Stimulated activated naive CD8-positive, alpha-beta T cell treated with anti-CD3 and anti-CD28 coated beads, Interleukin-15, amount 100 ng/mL, for 72 hours (primary cell): ENCODE measurements at regions not wholly inside any gene's neighbourhood (a gene's known extent, or its start where the extent isn't known, plus 50 kb on each side); places are given as distances from the start of the nearest gene placed in this dataset.

Experiments
- ATAC-seq: fragments of 150-1000 bp; cut with Tn5 transposase; 2 replicates; pipeline ENCODE4 v1.10.0; 2021; ENCODE audit warnings: mild to moderate bottlenecking, moderate library complexity
- DNase-seq, 2 donors: peaks; one replicate each; pipeline ENCODE4 v3.0.0; 2021 to 2022
- H3K27ac Mint-ChIP-seq, 2 donors: one replicate each; pipeline ENCODE4 v1.8.0; 2022; ENCODE audit warnings: mild to moderate bottlenecking in 2 of 2, mixed read lengths in 2 of 2, moderate library complexity in 2 of 2
- H3K27me3 Mint-ChIP-seq: one replicate; pipeline ENCODE4 v1.8.0; 2022; ENCODE audit warnings: mixed read lengths
- H3K4me1 Mint-ChIP-seq: one replicate; pipeline ENCODE4 v1.8.0; 2022; ENCODE audit warnings: mild to moderate bottlenecking, mixed read lengths
- H3K4me3 Mint-ChIP-seq, 2 donors: one replicate each; pipeline ENCODE4 v1.8.0; 2022; ENCODE audit warnings: mild to moderate bottlenecking in 2 of 2, mixed read lengths in 2 of 2, moderate library complexity in 1 of 2
- H3K9me3 Mint-ChIP-seq, 2 donors: one replicate each; pipeline ENCODE4 v1.8.0; 2022; ENCODE audit warnings: mixed read lengths in 2 of 2

GRCh38 chr4:176469546-176469945, 149.8 kb downstream of the SPCS3 start:
- H3K27ac Mint-ChIP-seq = no peak overlapping the region
- ATAC-seq = no peak
- H3K27me3 Mint-ChIP-seq = no peaks in the 10 kb centered on the region
- DNase-seq = no peak
- H3K9me3 Mint-ChIP-seq = peaks cover 7 to 11% of the 10 kb centered on the region in 2 donors
- H3K4me1 Mint-ChIP-seq = no peaks in the 10 kb centered on the region
- H3K4me3 Mint-ChIP-seq = no peak overlapping the region

- Mint-ChIP-seq H3K4me1 (no peaks in the 10 kb centered on the region), H3K27ac (no peak overlapping the region), H3K4me3 (no peak overlapping the region), H3K9me3 (peaks cover 5 to 6% of the 10 kb centered on the region in 2 donors), H3K27me3 (no peaks in the 10 kb centered on the region)
- ATAC-seq (no peak), DNase-seq (no peak)
These were observed 150.9 kb downstream of the SPCS3 start for GRCh38 chr4:176470671-176471070.

- H3K27ac Mint-ChIP-seq = no peak overlapping the region
- DNase-seq (no peak), ATAC-seq (no peak)
- H3K9me3 Mint-ChIP-seq = peaks cover 5 to 12% of the 10 kb centered on the region in 2 donors
- H3K27me3 Mint-ChIP-seq = no peaks in the 10 kb centered on the region
- H3K4me3 Mint-ChIP-seq = no peak overlapping the region
- H3K4me1 Mint-ChIP-seq = no peaks in the 10 kb centered on the region
These were observed 155.3 kb downstream of the SPCS3 start for GRCh38 chr4:176475067-176475466.

GRCh38 chr4:176478076-176478475, 158.3 kb downstream of the SPCS3 start:
- peaks cover 8 to 12% of the 10 kb centered on the region in 2 donors for H3K9me3 Mint-ChIP-seq
- DNase-seq (no peak), ATAC-seq (no peak)
- no peak overlapping the region for H3K4me3 Mint-ChIP-seq
- no peak overlapping the region for H3K27ac Mint-ChIP-seq
- no peaks in the 10 kb centered on the region for H3K4me1 Mint-ChIP-seq
- H3K27me3 Mint-ChIP-seq = no peaks in the 10 kb centered on the region

GRCh38 chr4:176479767-176480166, 160.0 kb downstream of the SPCS3 start:
- no peaks in the 10 kb centered on the region for H3K27me3 Mint-ChIP-seq
- peaks cover 4 to 12% of the 10 kb centered on the region in 2 donors for H3K9me3 Mint-ChIP-seq
- no peak for DNase-seq
- H3K4me3 Mint-ChIP-seq = no peak overlapping the region
- H3K27ac Mint-ChIP-seq = no peak overlapping the region
- ATAC-seq = peak; percentile 33
- no peaks in the 10 kb centered on the region for H3K4me1 Mint-ChIP-seq

GRCh38 chr4:176482972-176483371, 163.2 kb downstream of the SPCS3 start:
- ATAC-seq = no peak
- Mint-ChIP-seq H3K27me3 (no peaks in the 10 kb centered on the region), H3K4me1 (no peaks in the 10 kb centered on the region), H3K9me3 (peaks cover 0 to 4% of the 10 kb centered on the region in 2 donors), H3K4me3 (no peak overlapping the region), H3K27ac (no peak overlapping the region)
- DNase-seq = no peak

GRCh38 chr4:176484301-176484984, 164.7 kb downstream of the SPCS3 start:
- no peak overlapping the region for H3K4me3 Mint-ChIP-seq
- DNase-seq = no peak

GRCh38 chr4:176489001-176489400, 169.2 kb downstream of the SPCS3 start:
- peaks cover 6% of the 10 kb centered on the region for H3K4me1 Mint-ChIP-seq

More at GRCh38 chr4:176484301-176484984, 164.7 kb downstream of the SPCS3 start:
- H3K27ac Mint-ChIP-seq = no peak overlapping the region
- H3K27me3 Mint-ChIP-seq = no peaks in the 10 kb centered on the region
- H3K4me1 Mint-ChIP-seq = no peaks in the 10 kb centered on the region
- peaks cover 0 to 4% of the 10 kb centered on the region in 2 donors for H3K9me3 Mint-ChIP-seq
- ATAC-seq = no peak

GRCh38 chr4:176492646-176493302, 173.0 kb downstream of the SPCS3 start:
- DNase-seq (no peak), ATAC-seq (peak; percentile 46)
- H3K27me3 Mint-ChIP-seq = no peaks in the 10 kb centered on the region
- H3K4me3 Mint-ChIP-seq = no peak overlapping the region
- H3K27ac Mint-ChIP-seq = no peak overlapping the region
- peaks cover 6% of the 10 kb centered on the region for H3K4me1 Mint-ChIP-seq
- H3K9me3 Mint-ChIP-seq = no peaks in the 10 kb centered on the region

More at GRCh38 chr4:176489001-176489400, 169.2 kb downstream of the SPCS3 start:
- no peak overlapping the region for H3K4me3 Mint-ChIP-seq
- no peaks in the 10 kb centered on the region for H3K27me3 Mint-ChIP-seq
- no peak for DNase-seq
- ATAC-seq = no peak
- H3K27ac Mint-ChIP-seq = no peak overlapping the region
- H3K9me3 Mint-ChIP-seq = no peaks in the 10 kb centered on the region

- Mint-ChIP-seq H3K27me3 (no peaks in the 10 kb centered on the region), H3K4me3 (no peak overlapping the region), H3K9me3 (no peaks in the 10 kb centered on the region), H3K4me1 (no peaks in the 10 kb centered on the region), H3K27ac (no peak overlapping the region)
- DNase-seq (no peak), ATAC-seq (no peak)
These were observed 179.0 kb downstream of the SPCS3 start for GRCh38 chr4:176498617-176499256.

- Mint-ChIP-seq H3K4me3 (no peak overlapping the region), H3K9me3 (no peaks in the 10 kb centered on the region)
- ATAC-seq = no peak
These were observed 179.8 kb downstream of the SPCS3 start for GRCh38 chr4:176499518-176499917.

GRCh38 chr4:176500894-176501293, 181.1 kb downstream of the SPCS3 start:
- Mint-ChIP-seq H3K4me1 (no peaks in the 10 kb centered on the region), H3K9me3 (no peaks in the 10 kb centered on the region), H3K27me3 (no peaks in the 10 kb centered on the region), H3K4me3 (no peak overlapping the region), H3K27ac (no peak overlapping the region)
- no peak for DNase-seq
- ATAC-seq = no peak

More at GRCh38 chr4:176499518-176499917, 179.8 kb downstream of the SPCS3 start:
- Mint-ChIP-seq H3K27ac (no peak overlapping the region), H3K4me1 (no peaks in the 10 kb centered on the region), H3K27me3 (no peaks in the 10 kb centered on the region)
- no peak for DNase-seq

GRCh38 chr4:176504118-176504517, 184.4 kb downstream of the SPCS3 start:
- DNase-seq (no peak), ATAC-seq (no peak)
- Mint-ChIP-seq H3K27me3 (no peaks in the 10 kb centered on the region), H3K27ac (no peak overlapping the region), H3K4me3 (no peak overlapping the region), H3K9me3 (peaks cover 5 to 8% of the 10 kb centered on the region in 2 donors), H3K4me1 (no peaks in the 10 kb centered on the region)

- peaks cover 5 to 8% of the 10 kb centered on the region in 2 donors for H3K9me3 Mint-ChIP-seq
- DNase-seq (no peak), ATAC-seq (no peak)
- H3K4me1 Mint-ChIP-seq = no peaks in the 10 kb centered on the region
- no peaks in the 10 kb centered on the region for H3K27me3 Mint-ChIP-seq
- H3K27ac Mint-ChIP-seq = no peak overlapping the region
- no peak overlapping the region for H3K4me3 Mint-ChIP-seq
These were observed 188.2 kb downstream of the SPCS3 start for GRCh38 chr4:176507845-176508533.

- DNase-seq (no peak), ATAC-seq (no peak)
- Mint-ChIP-seq H3K27me3 (no peaks in the 10 kb centered on the region), H3K27ac (no peak overlapping the region), H3K4me1 (no peaks in the 10 kb centered on the region), H3K4me3 (no peak overlapping the region), H3K9me3 (peaks cover 5 to 8% of the 10 kb centered on the region in 2 donors)
These were observed 189.1 kb downstream of the SPCS3 start for GRCh38 chr4:176508780-176509331.
